HL-60 (cell line): ENCODE measurements at regions not wholly inside any gene's neighbourhood (a gene's known extent, or its start where the extent isn't known, plus 50 kb on each side); places are given as distances from the start of the nearest gene placed in this dataset.

Source experiments
- CTCF ChIP-seq: IDR thresholded peaks from one replicate; pipeline ENCODE4 v1.5.1; 2011; ENCODE audit warnings: low read length, control low read depth, inconsistent platforms; ENCODE audit not compliant: insufficient read depth
- GABPA ChIP-seq: IDR thresholded peaks from 2 replicates; pipeline ENCODE4 v1.6.1; 2012; ENCODE audit warnings: low read depth
- POLR2AphosphoS5 ChIP-seq: IDR thresholded peaks from 2 replicates; pipeline ENCODE4 v1.6.1; 2012; ENCODE audit warnings: low read depth
- REST ChIP-seq: IDR thresholded peaks from 2 replicates; pipeline ENCODE4 v1.6.1; 2012; ENCODE audit warnings: low read depth; ENCODE audit not compliant: insufficient replicate concordance
- SPI1 ChIP-seq: IDR thresholded peaks from 2 replicates; pipeline ENCODE4 v1.6.1; 2012; ENCODE audit warnings: low read depth, mild to moderate bottlenecking, borderline replicate concordance

- TF ChIP-seq CTCF = no peak
- TF ChIP-seq SPI1 = no peak
- no peak for TF ChIP-seq POLR2AphosphoS5
- no peak for TF ChIP-seq REST
- TF ChIP-seq GABPA = no peak
These were observed 157.2 kb upstream of the TBL1XR1 start for GRCh38 chr3:177354466-177354865.
